Eye (tissue), 1 donor: ENCODE measurements at regions not wholly inside any gene's neighbourhood (a gene's known extent, or its start where the extent isn't known, plus 50 kb on each side); places are given as distances from the start of the nearest gene placed in this dataset.

ENCODE experiments used
- DNase-seq: peaks from one replicate; pipeline ENCODE4 v3.0.0-alpha.2; 2015

DNA sequence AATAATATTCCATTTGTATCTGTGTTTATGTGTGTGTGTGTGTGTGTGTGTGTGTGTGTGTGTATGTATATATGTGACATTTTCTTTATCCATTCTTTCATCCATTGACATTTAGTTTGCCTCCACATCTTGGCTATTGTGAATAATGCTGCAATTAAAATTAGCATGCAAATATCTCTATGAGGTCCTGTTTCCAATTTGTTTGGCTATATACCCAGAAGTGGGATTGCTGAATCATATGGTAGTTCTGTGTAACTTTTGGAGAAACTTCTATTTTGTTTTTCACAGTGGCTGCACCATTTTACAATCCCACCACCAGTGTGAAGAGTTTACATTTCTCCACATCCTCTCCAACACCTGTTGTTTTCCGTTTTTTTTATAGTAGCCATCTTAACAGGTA lies 53.1 kb downstream of the CH25H start:
- no peak for DNase-seq

DNA sequence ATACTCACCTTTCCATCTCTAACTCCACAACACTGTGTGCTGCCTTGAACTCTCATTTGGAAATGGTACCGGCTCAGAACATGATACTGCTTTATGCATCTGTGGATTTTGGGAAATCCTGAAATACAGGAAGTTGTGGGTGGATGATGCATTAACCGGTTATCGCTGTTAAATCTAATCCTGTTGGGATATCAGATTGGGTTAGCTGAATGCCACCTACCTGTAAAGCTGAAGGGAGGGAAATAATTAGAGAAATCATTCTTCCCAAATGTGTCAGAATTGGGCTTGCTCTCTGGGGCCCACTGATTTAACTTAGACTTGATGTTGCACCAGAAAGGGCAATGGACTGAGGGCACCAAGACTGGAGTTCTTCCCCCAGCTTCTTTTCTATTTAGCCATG lies 54.0 kb downstream of the CH25H start:
- no peak for DNase-seq

DNA sequence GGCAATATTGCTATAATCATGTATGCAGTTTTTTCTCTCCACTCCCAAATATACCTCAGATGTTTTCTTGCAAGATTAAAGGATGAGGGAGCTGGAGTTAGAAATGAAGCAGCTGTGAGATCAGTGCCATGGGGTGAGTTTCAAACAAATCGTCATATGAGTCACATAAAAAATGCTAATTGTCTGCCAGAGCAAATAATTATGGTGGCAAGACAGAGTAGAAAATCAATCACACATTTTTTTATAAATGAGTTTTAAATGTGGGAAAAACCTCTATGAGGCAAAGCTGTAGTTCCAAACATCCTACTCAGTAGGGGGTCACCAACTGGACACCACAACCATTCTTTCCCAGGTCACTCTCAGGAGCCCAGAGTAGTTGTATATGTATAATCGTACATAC lies 55.3 kb downstream of the CH25H start:
- DNase-seq: no peak

DNA sequence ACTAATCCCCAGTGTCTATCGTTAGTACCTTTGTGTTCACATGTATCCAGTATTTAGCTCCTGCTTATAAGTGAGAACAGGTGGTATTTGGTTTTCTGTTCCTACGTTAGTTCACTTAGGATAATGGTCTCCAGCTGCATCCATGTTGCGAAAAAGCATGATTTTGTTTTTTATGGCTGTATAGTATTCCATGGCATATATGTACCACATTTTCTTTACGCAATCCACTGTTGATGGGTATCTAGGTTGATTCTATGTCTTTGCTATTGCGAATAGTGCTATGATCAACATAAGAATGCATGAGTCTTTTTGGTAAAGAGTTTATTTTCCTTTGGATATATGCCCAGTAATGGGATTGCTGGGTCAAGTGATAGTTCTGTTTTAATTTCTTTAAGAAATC lies 59.1 kb downstream of the CH25H start:
- no peak for DNase-seq

DNA sequence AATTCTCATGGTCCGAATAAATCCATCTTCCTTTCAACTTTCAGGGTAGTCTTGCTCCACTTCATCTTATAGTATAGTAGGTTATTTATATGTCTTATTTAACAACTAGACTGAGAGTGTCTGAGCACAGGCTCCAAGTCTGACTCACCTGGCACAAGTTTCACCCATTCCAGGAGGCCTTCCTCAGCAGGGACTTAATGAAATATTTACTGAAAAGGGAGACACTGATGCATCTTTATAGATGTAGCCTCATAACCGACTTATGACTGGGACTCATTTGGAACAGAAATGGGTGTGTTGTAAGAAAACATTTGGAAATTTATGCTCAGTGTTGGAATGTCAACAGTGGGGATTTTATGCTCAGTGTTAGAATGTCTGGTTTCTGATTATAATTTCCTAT lies 59.9 kb downstream of the CH25H start:
- no peak for DNase-seq

DNA sequence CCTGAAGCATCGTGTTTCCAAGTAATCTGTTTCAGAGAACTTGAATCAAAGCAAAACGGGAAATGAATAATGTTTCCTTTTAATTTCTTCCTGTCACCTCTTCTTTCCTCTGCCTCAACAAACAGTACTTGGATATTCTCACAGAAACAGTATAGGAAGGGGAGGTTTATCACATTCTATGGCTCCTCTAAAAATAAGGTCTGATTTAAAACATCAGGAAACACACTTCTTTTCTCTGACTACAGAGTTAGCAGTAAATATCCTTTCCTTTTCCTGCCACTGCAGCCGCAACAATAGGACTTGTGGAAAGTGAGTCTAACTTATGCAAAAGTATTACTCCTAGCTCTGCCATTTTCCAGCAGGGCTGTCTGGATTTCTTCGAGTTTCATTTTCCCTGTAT lies 62.3 kb downstream of the CH25H start:
- no peak for DNase-seq

DNA sequence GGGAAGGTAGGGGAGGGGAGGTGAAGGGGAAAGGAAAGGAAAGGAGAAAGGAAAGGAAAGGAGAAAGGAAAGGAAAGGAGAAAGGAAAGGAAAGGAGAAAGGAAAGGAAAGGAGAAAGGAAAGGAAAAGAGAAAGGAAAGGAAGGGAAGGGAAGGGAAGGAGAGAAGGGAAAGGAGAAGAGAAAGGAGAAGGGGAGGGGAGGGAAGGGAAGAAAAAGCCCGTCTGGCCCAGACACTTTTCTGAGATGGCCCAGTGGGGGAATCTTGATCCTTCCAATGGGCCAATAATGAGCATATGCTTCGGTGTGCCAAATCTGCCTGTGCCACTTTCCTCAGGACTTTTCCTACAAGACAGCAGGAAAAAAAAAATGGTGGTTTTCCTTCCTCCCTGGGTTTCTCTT lies 64.5 kb downstream of the CH25H start:
- no peak for DNase-seq

DNA sequence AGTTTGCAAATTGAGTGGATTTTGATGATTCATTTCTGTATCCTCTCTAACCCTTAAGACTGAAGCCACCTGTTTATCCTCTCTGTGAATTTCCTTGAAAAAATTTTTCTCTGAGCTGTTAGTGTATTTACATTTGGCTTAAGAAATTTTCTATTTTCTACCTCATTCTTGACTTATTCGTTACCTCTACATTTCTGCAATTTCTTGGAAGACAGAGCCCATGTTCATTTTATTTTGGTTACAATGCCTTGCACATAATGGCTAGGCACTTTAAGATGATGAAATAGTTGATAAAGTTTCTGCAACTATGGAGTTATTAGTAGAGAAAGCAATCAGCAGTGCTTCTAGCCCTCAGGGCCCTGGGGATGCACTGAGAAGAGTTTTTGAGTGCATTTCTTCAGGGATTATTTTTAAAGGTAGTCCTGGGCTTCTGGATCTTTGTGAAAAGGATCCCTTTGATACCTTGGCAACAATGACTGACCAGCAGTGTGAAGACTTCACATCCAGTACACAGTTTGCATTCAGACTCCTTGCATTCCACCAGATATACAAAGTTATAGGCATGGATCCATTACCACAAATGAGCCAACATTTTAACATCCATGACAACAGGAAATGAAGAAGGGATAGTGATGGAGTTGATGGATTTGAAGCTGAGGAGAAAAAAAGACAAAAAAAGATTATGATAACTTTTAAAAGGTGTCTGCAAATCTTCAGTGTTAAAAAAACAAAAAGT lies 68.2 kb downstream of the CH25H start:
- DNase-seq: no peak

DNA sequence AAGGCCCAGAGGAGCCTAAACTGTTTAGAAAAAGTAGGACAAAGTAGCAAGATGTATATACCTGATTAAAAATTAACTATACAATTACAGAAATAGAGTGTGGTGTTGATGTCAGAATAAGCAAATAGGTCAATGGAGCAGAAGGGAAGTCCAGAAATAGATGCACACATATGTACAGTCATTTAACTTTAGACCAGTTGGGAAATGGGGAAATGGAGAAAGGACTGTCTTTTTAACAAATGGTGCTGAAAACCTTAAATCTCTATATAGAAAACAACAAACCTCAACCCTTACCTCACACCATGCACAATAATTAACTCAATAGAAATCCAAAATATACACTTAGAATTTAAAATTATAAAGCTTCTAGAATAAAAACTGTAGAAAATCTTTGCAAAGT lies 72.2 kb downstream of the CH25H start:
- no peak for DNase-seq

DNA sequence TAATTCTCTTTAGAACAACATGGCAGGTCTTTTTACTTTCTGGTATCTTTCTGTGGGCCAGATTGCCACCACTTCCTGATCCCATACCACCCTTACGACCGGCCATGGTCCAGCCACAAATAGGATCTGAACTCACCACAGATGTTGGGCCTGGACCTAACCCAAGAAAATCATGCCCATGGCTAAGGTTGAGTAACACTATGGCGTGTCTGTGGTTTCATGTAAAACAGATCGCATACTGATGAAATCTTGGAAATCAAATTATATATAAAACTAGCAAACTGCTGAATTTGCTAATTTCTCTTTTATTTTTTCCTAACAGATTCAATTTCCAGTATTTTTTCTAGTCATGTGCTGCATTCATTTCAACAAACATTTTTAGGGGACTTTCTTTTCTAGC lies 77.2 kb downstream of the CH25H start:
- no peak for DNase-seq

DNA sequence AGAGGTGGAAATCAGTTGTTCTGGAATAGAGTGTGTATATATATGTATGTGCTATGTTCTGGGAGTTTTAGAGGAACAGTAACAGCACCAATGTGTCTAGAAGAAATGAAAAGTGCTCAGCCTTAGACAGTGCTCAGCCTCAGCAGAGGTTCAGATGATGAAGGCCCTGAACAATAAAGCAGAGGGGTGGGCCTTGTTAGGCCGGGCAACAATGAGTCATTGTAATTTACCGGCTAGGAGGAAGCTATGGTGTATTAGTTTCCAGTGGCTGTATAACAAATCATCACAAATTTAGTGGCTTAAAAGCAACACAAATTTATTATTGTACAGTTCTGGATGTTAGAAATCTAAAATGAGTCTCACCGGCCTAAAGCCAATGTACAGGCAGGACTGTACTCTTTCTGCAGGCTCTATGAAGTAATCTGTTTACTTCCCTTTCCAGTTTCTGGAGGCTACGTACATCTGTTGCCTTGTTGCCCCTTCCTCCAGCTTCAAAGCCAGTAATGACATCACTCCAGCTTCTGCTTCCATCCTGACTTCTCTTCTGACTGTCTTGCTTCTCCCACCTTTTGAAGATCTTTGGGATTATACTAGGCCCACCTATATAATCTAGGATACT lies 84.6 kb downstream of the CH25H start:
- no peak for DNase-seq

DNA sequence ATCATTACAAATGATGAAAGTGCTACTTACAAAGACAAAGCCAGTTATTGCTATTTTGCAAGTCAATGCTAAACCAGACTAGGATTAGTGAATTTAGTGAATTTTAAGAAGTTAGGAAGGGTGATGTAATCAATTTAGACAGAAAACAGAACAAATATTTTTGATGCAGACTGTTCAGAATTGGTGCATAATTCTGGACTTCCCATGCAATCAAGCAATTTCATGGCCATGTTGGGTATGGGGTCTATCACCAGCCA lies 85.4 kb downstream of the CH25H start:
- no peak for DNase-seq

DNA sequence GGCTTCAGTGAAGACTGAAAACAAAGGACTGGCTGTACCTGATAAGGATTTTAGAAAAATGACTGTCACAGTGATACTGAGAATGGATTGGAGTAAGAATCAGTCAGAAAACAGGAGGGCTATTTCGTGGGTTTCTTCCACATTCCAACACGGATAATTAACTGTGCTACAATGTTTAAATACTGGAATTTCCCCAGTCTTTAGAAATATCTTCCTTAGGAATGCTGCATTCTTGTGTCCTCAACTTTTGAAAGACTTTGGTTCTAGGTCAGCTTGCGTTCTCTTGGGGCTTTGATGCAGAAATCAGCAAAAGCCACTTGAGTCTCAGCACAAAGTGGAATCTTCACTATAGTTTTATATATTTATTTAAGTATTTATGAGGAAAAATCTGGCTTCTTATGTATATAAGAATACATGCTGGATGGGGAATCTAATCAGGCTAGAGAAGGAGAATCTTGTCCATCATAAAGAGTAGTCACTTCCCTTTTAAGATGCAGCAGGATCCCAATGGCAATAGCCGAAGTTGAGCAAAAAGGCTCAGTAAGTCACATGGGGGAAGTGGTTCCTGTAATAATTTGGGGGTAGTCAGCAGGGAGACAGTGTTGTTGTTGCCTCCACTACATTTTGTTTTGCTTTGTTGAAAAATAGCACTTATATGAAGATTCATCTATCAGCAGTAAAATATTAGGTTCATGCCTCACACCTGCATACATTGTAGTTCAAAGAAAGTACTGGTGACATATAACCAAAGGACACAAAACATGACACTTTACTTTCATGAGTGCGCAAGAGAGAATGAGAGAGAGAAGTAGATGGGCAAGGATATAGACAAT lies 86.0 kb downstream of the CH25H start:
- no peak for DNase-seq

DNA sequence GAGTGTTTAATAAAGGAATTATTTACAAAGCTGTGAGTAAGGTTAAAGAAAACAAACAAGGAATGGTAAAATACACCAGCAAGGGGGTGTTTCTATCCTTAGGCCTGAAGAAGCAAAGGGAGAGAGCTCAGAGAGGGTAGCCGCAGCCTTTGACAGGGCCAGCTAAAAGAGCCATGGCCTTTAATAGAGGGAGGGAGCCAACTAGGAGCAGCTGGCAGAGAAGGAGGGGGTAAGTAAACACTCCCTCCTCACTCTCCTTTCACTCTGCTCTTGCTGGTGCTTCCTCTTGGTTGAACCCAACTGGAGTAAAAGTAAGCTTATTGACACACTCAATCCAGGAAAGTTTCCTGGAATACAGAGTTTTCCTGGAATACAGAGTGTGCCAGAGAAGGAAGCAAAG lies 87.5 kb downstream of the CH25H start:
- DNase-seq: no peak

DNA sequence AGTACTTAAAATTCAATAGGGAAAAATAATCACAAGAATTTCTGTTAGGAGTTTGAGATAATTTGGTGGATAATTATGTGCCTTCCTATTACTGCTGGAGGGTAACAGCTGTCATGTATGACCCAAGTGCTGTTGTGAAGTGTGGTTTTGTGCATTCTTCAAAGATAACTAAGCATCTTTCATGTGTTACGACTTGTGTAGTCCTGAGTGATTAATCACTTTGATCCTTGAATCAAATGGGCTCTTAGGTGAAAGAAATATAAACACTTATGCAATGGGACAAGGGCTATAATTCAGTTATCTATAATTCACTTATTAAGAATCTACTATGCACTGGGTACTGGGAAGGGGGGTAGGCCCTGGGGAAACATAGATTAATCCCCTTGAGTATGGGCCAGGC lies 89.0 kb downstream of the CH25H start:
- peak; percentile 4 for DNase-seq

DNA sequence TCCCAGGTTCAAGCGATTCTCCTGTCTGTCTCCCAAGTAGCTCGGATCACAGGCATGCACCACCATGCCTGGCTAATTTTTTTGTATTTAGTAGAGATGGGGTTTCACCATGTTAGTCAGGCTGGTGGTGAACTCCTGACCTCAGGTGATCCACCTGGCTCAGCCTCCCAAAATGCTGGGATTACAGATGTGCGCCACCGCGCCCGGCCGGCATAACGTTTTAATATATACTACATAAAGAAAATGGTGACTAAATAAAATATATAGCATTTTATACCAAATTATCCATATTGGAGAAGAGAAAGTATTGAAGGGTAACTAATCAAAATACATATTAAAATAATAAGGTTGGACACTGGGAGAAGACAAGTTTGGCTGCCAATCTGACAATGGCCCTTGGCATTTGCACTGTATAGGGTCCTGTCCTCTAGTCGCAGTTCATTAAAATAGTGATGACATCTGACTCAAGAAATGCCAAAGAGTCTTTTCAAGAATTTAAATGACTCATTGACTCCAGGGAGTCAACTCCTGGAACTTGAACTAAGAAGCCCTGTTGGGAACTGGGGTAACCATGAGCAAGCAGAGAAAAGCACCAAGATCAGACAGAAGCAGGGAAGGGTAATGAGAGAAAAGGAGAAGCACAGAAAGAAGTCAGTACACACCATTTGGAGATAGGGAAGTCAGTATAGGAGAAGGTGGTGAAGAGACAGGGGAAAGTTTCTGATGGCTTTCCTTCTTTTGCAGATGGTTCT lies 91.1 kb downstream of the CH25H start:
- DNase-seq: no peak

DNA sequence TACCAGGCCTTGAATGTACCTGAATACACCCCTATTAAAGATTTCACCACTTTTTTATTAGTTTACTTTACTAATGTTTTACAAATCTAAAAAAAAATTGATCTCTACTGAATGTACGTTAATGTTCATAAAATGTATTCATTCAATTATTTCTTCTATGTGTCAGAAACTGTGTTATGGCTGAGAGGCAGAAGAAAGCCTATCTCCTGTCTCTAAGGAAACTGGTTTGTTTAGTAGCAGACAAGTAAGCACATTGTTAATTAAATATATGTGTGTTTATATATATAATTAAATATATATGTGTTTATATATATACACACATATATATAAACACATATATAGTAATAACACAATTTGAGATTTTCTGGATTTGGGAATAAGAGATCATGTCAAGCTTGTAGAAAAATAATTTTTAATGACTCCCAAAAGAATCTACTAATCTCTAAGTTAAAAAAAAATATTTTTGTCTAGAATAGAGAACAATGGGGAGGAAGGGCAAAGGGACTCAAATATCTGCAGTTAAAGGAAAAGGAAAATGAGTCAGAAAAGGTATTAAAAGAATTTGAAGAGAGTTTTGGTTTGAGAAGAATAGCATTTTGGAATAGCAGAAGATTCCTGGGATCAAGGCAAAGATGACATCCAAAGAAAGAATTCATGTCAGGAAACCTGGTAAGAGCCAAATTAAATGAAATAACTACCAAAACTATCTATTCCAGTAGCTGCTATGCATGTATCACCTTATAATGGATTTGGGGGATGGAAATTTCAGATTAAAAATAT lies 92.1 kb downstream of the CH25H start:
- no peak for DNase-seq

DNA sequence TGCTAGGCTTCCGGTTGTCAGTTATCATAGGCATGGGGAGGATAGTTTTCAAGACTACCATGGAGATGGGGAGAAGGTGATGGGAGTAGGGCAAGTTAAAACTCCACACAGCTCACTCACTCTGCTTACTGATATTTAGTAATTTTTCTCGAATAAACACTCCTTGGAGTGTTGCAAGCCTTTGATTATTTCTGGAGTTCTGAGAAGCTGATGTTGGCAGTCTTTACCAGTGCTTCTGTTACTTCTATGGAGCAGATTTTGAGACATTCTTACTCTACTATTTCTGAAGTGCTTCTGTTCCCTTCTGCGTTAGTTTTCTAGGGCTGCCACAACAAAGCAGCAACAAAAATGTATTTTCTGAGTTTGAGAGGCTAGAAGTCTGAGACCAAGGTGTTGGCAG lies 104.4 kb downstream of the CH25H start:
- no peak for DNase-seq

DNA sequence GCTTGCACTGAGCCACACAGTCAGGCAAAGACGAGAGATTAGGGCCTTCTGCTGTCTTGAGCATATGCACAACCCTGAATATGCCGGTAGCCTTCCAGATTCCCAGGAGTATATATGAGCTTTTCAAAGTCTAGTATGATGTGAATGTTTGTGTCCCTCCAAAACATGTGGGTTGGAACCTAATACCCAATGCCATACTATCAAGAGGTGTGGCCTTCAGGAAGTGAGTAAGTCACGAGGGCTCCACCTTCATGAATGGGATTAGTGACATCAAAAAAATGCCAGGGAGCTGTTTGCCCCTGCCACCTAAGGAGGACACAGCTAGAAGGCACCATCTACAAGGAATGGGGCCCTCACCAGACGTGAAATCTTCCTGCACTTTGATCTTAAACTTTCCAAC lies 105.2 kb downstream of the CH25H start:
- DNase-seq: no peak

DNA sequence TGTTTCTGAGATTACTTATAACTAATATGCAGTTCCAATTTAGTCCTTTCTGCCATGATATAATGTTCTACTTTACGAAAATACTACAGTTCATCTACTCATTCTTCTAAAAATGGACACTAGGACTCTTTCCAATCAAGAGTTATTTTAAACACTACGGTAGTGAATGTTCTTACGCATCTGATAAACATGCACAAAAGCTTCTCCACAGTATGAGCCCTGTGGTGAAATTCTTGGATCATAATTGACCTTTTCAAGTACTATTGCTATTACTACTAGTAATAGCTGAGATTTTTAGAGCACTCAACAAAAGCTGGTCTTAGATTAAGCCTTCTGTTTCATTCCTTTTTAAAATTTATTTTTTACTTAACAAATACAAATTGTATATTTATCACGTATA lies 106.4 kb downstream of the CH25H start:
- no peak for DNase-seq

DNA sequence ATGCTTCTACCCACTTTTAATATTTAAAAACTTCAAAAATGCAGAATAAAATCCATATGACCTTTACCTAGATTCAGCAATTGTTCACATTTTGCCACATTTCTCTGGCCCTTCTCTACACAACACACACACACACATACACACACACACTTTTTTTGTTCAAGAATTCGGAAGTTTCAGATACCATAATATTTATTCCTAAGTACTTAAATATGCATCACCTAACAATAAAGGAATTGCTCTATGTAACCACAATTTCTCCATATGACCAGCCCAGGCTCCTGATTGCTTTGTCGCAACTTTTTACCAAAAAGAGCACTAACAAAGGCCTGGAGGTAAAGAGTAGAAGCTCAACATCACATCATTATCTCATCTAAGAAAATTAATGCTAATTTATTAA lies 106.6 kb downstream of the FAS start:
- DNase-seq: no peak

DNA sequence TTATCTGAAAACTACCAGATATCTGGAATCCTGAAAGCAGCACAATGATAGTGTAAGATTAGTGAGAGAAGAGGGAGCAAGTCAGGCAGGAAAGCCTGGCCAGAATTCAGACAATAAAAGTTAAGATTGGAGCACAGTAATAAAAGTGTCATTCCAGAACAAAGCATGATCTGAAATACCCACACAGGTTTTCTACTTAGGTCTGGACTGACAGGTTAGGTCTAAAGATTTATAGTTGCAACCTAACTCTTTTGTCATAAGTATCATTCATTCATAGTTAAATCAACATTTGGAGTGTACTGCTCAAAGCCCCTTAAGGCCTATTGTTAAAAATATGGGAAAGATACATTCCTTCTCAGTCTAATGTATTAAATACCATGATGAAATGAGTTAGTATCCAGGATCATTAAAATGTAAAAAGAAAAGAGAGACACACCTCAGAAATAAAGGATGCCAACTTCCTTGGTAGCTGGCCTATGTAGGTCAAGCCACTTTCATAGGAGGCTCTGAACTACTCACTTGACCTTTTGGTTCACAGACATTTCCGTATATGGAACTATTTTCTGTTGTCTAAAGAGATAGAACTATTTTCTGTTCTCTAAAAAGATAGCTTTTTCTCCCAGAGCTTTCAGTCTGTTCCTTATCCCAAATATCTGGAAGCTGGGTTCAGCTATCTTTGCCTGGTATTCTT lies 105.2 kb downstream of the FAS start:
- DNase-seq: no peak
